ENCODE measurements at regions not wholly inside any gene's neighbourhood (a gene's known extent, or its start where the extent isn't known, plus 50 kb on each side); places are given as distances from the start of the nearest gene placed in this dataset.

DNA sequence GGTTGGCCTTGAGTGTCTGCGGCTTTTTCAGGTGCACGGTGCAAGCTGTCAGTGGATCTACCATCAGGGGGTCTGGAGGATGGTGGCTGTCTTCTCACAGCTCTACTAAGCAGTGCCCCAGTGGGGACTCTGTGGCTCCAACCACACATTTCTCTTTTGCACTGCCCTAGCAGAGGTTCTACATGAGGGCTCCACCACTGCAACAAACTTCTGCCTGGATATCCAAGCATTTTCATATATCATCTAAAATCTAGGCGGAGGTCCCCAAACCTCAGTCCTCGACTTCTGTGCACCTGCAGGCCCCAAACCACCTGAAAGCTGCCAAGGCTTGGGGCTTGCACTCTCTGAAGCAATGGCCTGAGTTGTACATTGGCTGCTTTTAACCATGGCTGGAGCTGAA, 601.5 kb downstream of the MTRR start:
- TF ChIP-seq, protein P1, sequence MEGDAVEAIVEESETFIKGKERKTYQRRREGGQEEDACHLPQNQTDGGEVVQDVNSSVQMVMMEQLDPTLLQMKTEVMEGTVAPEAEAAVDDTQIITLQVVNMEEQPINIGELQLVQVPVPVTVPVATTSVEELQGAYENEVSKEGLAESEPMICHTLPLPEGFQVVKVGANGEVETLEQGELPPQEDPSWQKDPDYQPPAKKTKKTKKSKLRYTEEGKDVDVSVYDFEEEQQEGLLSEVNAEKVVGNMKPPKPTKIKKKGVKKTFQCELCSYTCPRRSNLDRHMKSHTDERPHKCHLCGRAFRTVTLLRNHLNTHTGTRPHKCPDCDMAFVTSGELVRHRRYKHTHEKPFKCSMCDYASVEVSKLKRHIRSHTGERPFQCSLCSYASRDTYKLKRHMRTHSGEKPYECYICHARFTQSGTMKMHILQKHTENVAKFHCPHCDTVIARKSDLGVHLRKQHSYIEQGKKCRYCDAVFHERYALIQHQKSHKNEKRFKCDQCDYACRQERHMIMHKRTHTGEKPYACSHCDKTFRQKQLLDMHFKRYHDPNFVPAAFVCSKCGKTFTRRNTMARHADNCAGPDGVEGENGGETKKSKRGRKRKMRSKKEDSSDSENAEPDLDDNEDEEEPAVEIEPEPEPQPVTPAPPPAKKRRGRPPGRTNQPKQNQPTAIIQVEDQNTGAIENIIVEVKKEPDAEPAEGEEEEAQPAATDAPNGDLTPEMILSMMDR (IDR thresholded peaks at IDR 0.05 in 8 of 11, conservative IDR thresholded peaks at IDR 0.05 in 3 of 11) = no peak
- TF ChIP-seq POLR2AphosphoS5 (IDR thresholded peaks at IDR 0.05) (no peak), POLR2A (IDR thresholded peaks at IDR 0.05) (no peak)
